Right hindlimb (tissue), 1 donor: ENCODE measurements at regions not wholly inside any gene's neighbourhood (a gene's known extent, or its start where the extent isn't known, plus 50 kb on each side); places are given as distances from the start of the nearest gene placed in this dataset.

Source experiments
- DNase-seq: peaks from one replicate; pipeline ENCODE4 v3.0.0-alpha.2; 2018

GRCh38 chr3:84077479-84077878 is 881.3 kb upstream of the CADM2 start:
- no peak for DNase-seq

GRCh38 chr3:84082726-84083125 is 876.1 kb upstream of the CADM2 start:
- no peak for DNase-seq

GRCh38 chr3:84092907-84093306 is 865.9 kb upstream of the CADM2 start:
- DNase-seq, result no peak

- no peak for DNase-seq
Measured at GRCh38 chr3:84096188-84096587, 862.6 kb upstream of the CADM2 start.

GRCh38 chr3:84100861-84101260 is 857.9 kb upstream of the CADM2 start:
- DNase-seq, result no peak

- no peak for DNase-seq
Measured at GRCh38 chr3:84108442-84108971, 850.3 kb upstream of the CADM2 start.

GRCh38 chr3:84109911-84110310 is 848.9 kb upstream of the CADM2 start:
- DNase-seq, result no peak

GRCh38 chr3:84110787-84111186 is 848.0 kb upstream of the CADM2 start:
- DNase-seq, result no peak

GRCh38 chr3:84125201-84125721 is 833.5 kb upstream of the CADM2 start:
- no peak for DNase-seq

GRCh38 chr3:84125760-84126159 is 833.0 kb upstream of the CADM2 start:
- DNase-seq, result no peak

GRCh38 chr3:84126160-84126559 is 832.6 kb upstream of the CADM2 start:
- no peak for DNase-seq

- no peak for DNase-seq
Measured at GRCh38 chr3:84128024-84128423, 830.8 kb upstream of the CADM2 start.

- no peak for DNase-seq
Measured at GRCh38 chr3:84136425-84136824, 822.4 kb upstream of the CADM2 start.

GRCh38 chr3:84140631-84141030 is 818.2 kb upstream of the CADM2 start:
- DNase-seq, result no peak

GRCh38 chr3:84141571-84141970 is 817.2 kb upstream of the CADM2 start:
- no peak for DNase-seq

GRCh38 chr3:84165328-84165727 is 793.5 kb upstream of the CADM2 start:
- DNase-seq, result no peak

GRCh38 chr3:84175449-84175848 is 783.3 kb upstream of the CADM2 start:
- DNase-seq, result no peak

- no peak for DNase-seq
Measured at GRCh38 chr3:84184937-84185336, 773.9 kb upstream of the CADM2 start.

- no peak for DNase-seq
Measured at GRCh38 chr3:84194029-84194428, 764.8 kb upstream of the CADM2 start.

- no peak for DNase-seq
Measured at GRCh38 chr3:84209474-84209873, 749.3 kb upstream of the CADM2 start.

- no peak for DNase-seq
Measured at GRCh38 chr3:84223512-84223911, 735.3 kb upstream of the CADM2 start.

GRCh38 chr3:84224262-84224661 is 734.5 kb upstream of the CADM2 start:
- DNase-seq, result no peak

GRCh38 chr3:84236261-84236660 is 722.5 kb upstream of the CADM2 start:
- no peak for DNase-seq

GRCh38 chr3:84245789-84246188 is 713.0 kb upstream of the CADM2 start:
- peak; percentile 20 for DNase-seq

GRCh38 chr3:84260596-84260995 is 698.2 kb upstream of the CADM2 start:
- no peak for DNase-seq

- DNase-seq, result no peak
Measured at GRCh38 chr3:84265768-84266167, 693.0 kb upstream of the CADM2 start.
